H9 (cell line): ENCODE measurements at regions not wholly inside any gene's neighbourhood (a gene's known extent, or its start where the extent isn't known, plus 50 kb on each side); places are given as distances from the start of the nearest gene placed in this dataset.

Experiments used
- DNase-seq: peaks from one replicate; pipeline ENCODE4 v3.0.0-alpha.2; 2017
- H2AFZ ChIP-seq: one replicate; pipeline ENCODE4 v1.6.1; 2013; ENCODE audit warnings: mild to moderate bottlenecking, low read length, control low read depth, moderate library complexity
- H2AK5ac ChIP-seq: 2 replicates; pipeline ENCODE4 v1.6.1; 2013; ENCODE audit warnings: low read length, control low read depth, mixed read lengths; ENCODE audit not compliant: insufficient read length
- H2BK120ac ChIP-seq: one replicate; pipeline ENCODE4 v1.6.1; 2013; ENCODE audit warnings: low read depth, mild to moderate bottlenecking, low read length, control low read depth, inconsistent platforms; ENCODE audit not compliant: poor library complexity, severe bottlenecking
- H2BK12ac ChIP-seq: 2 replicates; pipeline ENCODE4 v1.6.1; 2013; ENCODE audit warnings: low read length, control low read depth, mixed read lengths, low read depth; ENCODE audit not compliant: insufficient read length
- H2BK15ac ChIP-seq: 2 replicates; pipeline ENCODE4 v1.6.1; 2013; ENCODE audit warnings: low read depth, low read length, control low read depth
- H2BK20ac ChIP-seq: one replicate; pipeline ENCODE4 v1.6.1; 2013; ENCODE audit warnings: low read depth, mild to moderate bottlenecking, low read length, control low read depth, inconsistent platforms; ENCODE audit not compliant: poor library complexity, severe bottlenecking
- H2BK5ac ChIP-seq: 2 replicates; pipeline ENCODE4 v1.6.1; 2013; ENCODE audit warnings: low read length, control low read depth, mixed read lengths; ENCODE audit not compliant: insufficient read length
- H3K14ac ChIP-seq: 2 replicates; pipeline ENCODE4 v1.6.1; 2013; ENCODE audit warnings: low read length, control low read depth; ENCODE audit not compliant: insufficient read depth
- H3K18ac ChIP-seq: 2 replicates; pipeline ENCODE4 v1.6.1; 2013; ENCODE audit warnings: low read depth, mild to moderate bottlenecking, mixed read lengths, low read length, control low read depth; ENCODE audit not compliant: insufficient read length
- H3K23ac ChIP-seq: 2 replicates; pipeline ENCODE4 v1.6.1; 2013; ENCODE audit warnings: low read length, control low read depth, mixed read lengths, low read depth; ENCODE audit not compliant: insufficient read length
- H3K23me2 ChIP-seq: 2 replicates; pipeline ENCODE4 v1.6.1; 2013; ENCODE audit warnings: low read depth, mild to moderate bottlenecking, mixed read lengths, low read length, control low read depth; ENCODE audit not compliant: insufficient read length, poor library complexity, severe bottlenecking
- H3K27ac ChIP-seq: 2 replicates; pipeline ENCODE4 v1.5.1; 2013; ENCODE audit warnings: low read length, control low read depth, mixed read lengths, low read depth; ENCODE audit not compliant: insufficient read length
- H3K27me3 ChIP-seq: 2 replicates; pipeline ENCODE4 v1.6.1; 2013; ENCODE audit warnings: low read length, control low read depth, inconsistent platforms; ENCODE audit not compliant: insufficient read depth
- H3K4ac ChIP-seq: 2 replicates; pipeline ENCODE4 v1.6.1; 2013; ENCODE audit warnings: low read depth, mild to moderate bottlenecking, control low read depth, inconsistent platforms, low read length, moderate library complexity
- H3K4me1 ChIP-seq: 2 replicates; pipeline ENCODE4 v1.6.1; 2013; ENCODE audit warnings: low read length, control low read depth, inconsistent platforms; ENCODE audit not compliant: insufficient read depth
- H3K4me2 ChIP-seq: 2 replicates; pipeline ENCODE4 v1.6.1; 2013; ENCODE audit warnings: low read length, control low read depth, mixed read lengths; ENCODE audit not compliant: insufficient read length, insufficient read depth
- H3K56ac ChIP-seq: 2 replicates; pipeline ENCODE4 v1.6.1; 2013; ENCODE audit warnings: low read depth, mild to moderate bottlenecking, mixed read lengths, low read length, control low read depth; ENCODE audit not compliant: insufficient read length
- H3K79me1 ChIP-seq: 2 replicates; pipeline ENCODE4 v1.6.1; 2013; ENCODE audit warnings: low read depth, mild to moderate bottlenecking, moderate library complexity, low read length, control low read depth, inconsistent platforms; ENCODE audit not compliant: insufficient read depth, poor library complexity, severe bottlenecking
- H3K79me2 ChIP-seq: 2 replicates; pipeline ENCODE4 v1.6.1; 2013; ENCODE audit warnings: low read length, control low read depth, inconsistent platforms; ENCODE audit not compliant: insufficient read depth
- H3K9ac ChIP-seq: 2 replicates; pipeline ENCODE4 v1.6.1; 2013; ENCODE audit warnings: low read length, control low read depth, mixed read lengths; ENCODE audit not compliant: insufficient read length; ENCODE audit errors: extremely low read depth
- H3K9me3 ChIP-seq: one replicate; pipeline ENCODE4 v1.6.1; 2013; ENCODE audit warnings: low read depth, low read length, inconsistent platforms; ENCODE audit not compliant: control insufficient read depth
- H3T11ph ChIP-seq: one replicate; pipeline ENCODE4 v1.6.1; 2013; ENCODE audit warnings: mild to moderate bottlenecking, low read length, control low read depth, inconsistent platforms
- H4K20me1 ChIP-seq: one replicate; pipeline ENCODE4 v1.6.1; 2013; ENCODE audit not compliant: control insufficient read depth, insufficient read length, insufficient read depth
- H4K5ac ChIP-seq: 2 replicates; pipeline ENCODE4 v1.6.1; 2013; ENCODE audit warnings: low read depth, mild to moderate bottlenecking, mixed read lengths, low read length, control low read depth; ENCODE audit not compliant: insufficient read length
- H4K8ac ChIP-seq: replicated peaks from 2 replicates; pipeline ENCODE4 v1.6.1; 2013; ENCODE audit warnings: low read length, control low read depth, mixed read lengths, low read depth; ENCODE audit not compliant: insufficient read length
- H4K91ac ChIP-seq: 2 replicates; pipeline ENCODE4 v1.6.1; 2013; ENCODE audit warnings: low read depth, mild to moderate bottlenecking, moderate library complexity, mixed read lengths, low read length, control low read depth; ENCODE audit not compliant: insufficient read length
- H3K27ac Mint-ChIP-seq, 3 experiments: 2 replicates in 2 of 3; 3 replicates in 1 of 3; pipeline ENCODE4 v1.8.0; 2020 to 2021; ENCODE audit warnings: mixed read lengths in 3 of 3, mild to moderate bottlenecking in 1 of 3, moderate library complexity in 1 of 3
- H3K27me3 Mint-ChIP-seq: 2 replicates; pipeline ENCODE4 v1.8.0; 2021; ENCODE audit warnings: low read depth, mild to moderate bottlenecking, moderate library complexity, mixed read lengths
- H3K36me3 Mint-ChIP-seq, 3 experiments: 2 replicates in 2 of 3; 3 replicates in 1 of 3; pipeline ENCODE4 v1.8.0; 2020 to 2021; ENCODE audit warnings: low read depth in 3 of 3, mixed read lengths in 3 of 3; ENCODE audit not compliant: insufficient read depth in 1 of 3
- H3K4me1 Mint-ChIP-seq, 2 experiments: 2 replicates each; pipeline ENCODE4 v1.8.0; 2020; ENCODE audit warnings: mixed read lengths in 2 of 2
- H3K4me3 Mint-ChIP-seq, 2 experiments: 2 replicates in 1 of 2; 3 replicates in 1 of 2; pipeline ENCODE4 v1.8.0; 2020 to 2021; ENCODE audit warnings: mild to moderate bottlenecking in 2 of 2, mixed read lengths in 2 of 2, moderate library complexity in 1 of 2
- H3K9me3 Mint-ChIP-seq, 2 experiments: 2 replicates in 1 of 2; 3 replicates in 1 of 2; pipeline ENCODE4 v1.8.0; 2020; ENCODE audit warnings: mild to moderate bottlenecking in 2 of 2, mixed read lengths in 2 of 2, moderate library complexity in 1 of 2
- CTCF ChIP-seq: fragments of 200-600 bp; sonication (generic); conservative IDR thresholded peaks from 3 replicates; pipeline ENCODE4 v1.8.0; 2021; ENCODE audit warnings: antibody characterized with exemption, mild to moderate bottlenecking
- WGBS: extraction: QIAGEN DNeasy Blood & Tissue Kit; methylation state at CpG from one replicate; pipeline ENCODE4 v1.1.7; 2013; ENCODE audit warnings: missing lambda C conversion rate, low lambda C conversion rate, mixed read lengths; ENCODE audit not compliant: insufficient read length; ENCODE audit errors: extremely low coverage; 5-methylcytosine and 5-hydroxymethylcytosine counted together

- H3T11ph ChIP-seq = no peak overlapping the region
- no peaks in the 10 kb centered on the region for H3K79me1 ChIP-seq
- H2BK5ac ChIP-seq = no peak overlapping the region
- no peaks in the 10 kb centered on the region for H3K4me1 ChIP-seq
- Mint-ChIP-seq H3K9me3 (peaks cover 2 to 3% of the 10 kb centered on the region in 2 experiments; a peak in 4 of 5 replicates), H3K27me3 (no peaks in the 10 kb centered on the region), H3K4me1 (no peaks in the 10 kb centered on the region), H3K4me3 (no peak overlapping the region), H3K36me3 (peaks cover 2 to 3% (median 2%) of the 10 kb centered on the region in 3 experiments; a peak in 6 of 7 replicates), H3K27ac (no peak overlapping the region)
- no peak overlapping the region for H3K56ac ChIP-seq
- no peak overlapping the region for H3K4ac ChIP-seq
- H3K9me3 ChIP-seq = no peaks in the 10 kb centered on the region
- no peak overlapping the region for H2BK15ac ChIP-seq
- no peak overlapping the region for H3K4me2 ChIP-seq
- no peak overlapping the region for H4K91ac ChIP-seq
- H3K23ac ChIP-seq = no peak overlapping the region
- H2BK120ac ChIP-seq = no peak overlapping the region
- H4K5ac ChIP-seq = no peak overlapping the region
- H2AK5ac ChIP-seq = no peak overlapping the region
- no peaks in the 10 kb centered on the region for H3K23me2 ChIP-seq
- TF ChIP-seq CTCF = no peak
- H3K18ac ChIP-seq = no peak overlapping the region
- no peak for DNase-seq
- no peaks in the 10 kb centered on the region for H4K20me1 ChIP-seq
- H2BK20ac ChIP-seq = no peak overlapping the region
- no peak overlapping the region for H3K9ac ChIP-seq
- no peak overlapping the region for H2BK12ac ChIP-seq
- no peaks in the 10 kb centered on the region for H3K79me2 ChIP-seq
- WGBS = no CpG with 5 or more reads among the region's 1 CpG
- H3K27me3 ChIP-seq = no peaks in the 10 kb centered on the region
- H2AFZ ChIP-seq = no peak overlapping the region
- H4K8ac ChIP-seq = no peak overlapping the region
- H3K14ac ChIP-seq = no peak overlapping the region
- H3K27ac ChIP-seq = no peak overlapping the region
Measured at GRCh38 chr2:18708203-18708715, 118.9 kb upstream of the NT5C1B start.
